GM23248 (cell line): ENCODE measurements at regions not wholly inside any gene's neighbourhood (a gene's known extent, or its start where the extent isn't known, plus 50 kb on each side); places are given as distances from the start of the nearest gene placed in this dataset.

Source experiments
- EZH2 ChIP-seq: fragments of 200-600 bp; sonication (generic); IDR thresholded peaks from 2 replicates; pipeline ENCODE4 v1.6.1; 2018; ENCODE audit warnings: antibody characterized with exemption, mild to moderate bottlenecking; ENCODE audit not compliant: insufficient read depth, poor library complexity, severe bottlenecking
- EZH2phosphoT487 ChIP-seq: fragments of 200-600 bp; sonication (generic); IDR thresholded peaks from 2 replicates; pipeline ENCODE4 v1.6.1; 2018; ENCODE audit warnings: antibody characterized with exemption, moderate library complexity, mild to moderate bottlenecking, low read depth; ENCODE audit not compliant: insufficient read depth

- no peak for TF ChIP-seq EZH2
- no peak for TF ChIP-seq EZH2phosphoT487
Observed at GRCh38 chr1:30635391-30635975, 87.9 kb downstream of the MATN1 start.
